CD14-positive monocyte (primary cell): ENCODE measurements at regions not wholly inside any gene's neighbourhood (a gene's known extent, or its start where the extent isn't known, plus 50 kb on each side); places are given as distances from the start of the nearest gene placed in this dataset.

Source experiments
- DNase-seq, 3 donors: peaks; one replicate each; pipeline ENCODE4 v3.0.0-alpha.2; 2011 to 2022
- H2AFZ ChIP-seq: 2 replicates; pipeline ENCODE4 v1.6.0; 2012; ENCODE audit warnings: mild to moderate bottlenecking, low read depth, low read length, inconsistent platforms; ENCODE audit not compliant: insufficient read depth, poor library complexity, severe bottlenecking
- H3K27ac ChIP-seq, 2 donors: 1 replicate in 1 of 2; 2 replicates in 1 of 2; pipeline ENCODE4 v1.5.1; 2012 to 2013; ENCODE audit warnings: low read length in 2 of 2, control low read depth in 1 of 2, inconsistent platforms in 1 of 2, low read depth in 1 of 2, mild to moderate bottlenecking in 1 of 2
- H3K27me3 ChIP-seq, 2 donors: one replicate each; pipeline versions ENCODE4 v1.6.0 to v1.6.1; 2011 to 2013; ENCODE audit warnings: low read length in 2 of 2; ENCODE audit not compliant: control insufficient read depth in 2 of 2, insufficient read depth in 2 of 2
- H3K36me3 ChIP-seq, 2 donors: replicated peaks in 1 of 2; 1 replicate in 1 of 2; 2 replicates in 1 of 2; pipeline versions ENCODE4 v1.5.1 to v1.6.1; 2012 to 2013; ENCODE audit warnings: low read length in 2 of 2, control low read depth in 1 of 2, inconsistent platforms in 1 of 2, mild to moderate bottlenecking in 1 of 2; ENCODE audit not compliant: insufficient read depth in 2 of 2, control insufficient read depth in 1 of 2
- H3K4me1 ChIP-seq, 2 donors: 1 replicate in 1 of 2; 2 replicates in 1 of 2; pipeline versions ENCODE4 v1.5.1 to v1.6.1; 2012 to 2013; ENCODE audit warnings: low read length in 2 of 2, control low read depth in 1 of 2, inconsistent platforms in 1 of 2, mild to moderate bottlenecking in 1 of 2, moderate library complexity in 1 of 2; ENCODE audit not compliant: insufficient read depth in 2 of 2, control insufficient read depth in 1 of 2
- H3K4me2 ChIP-seq: replicated peaks from 2 replicates; pipeline ENCODE3; 2012; ENCODE audit warnings: low read length, moderate library complexity, mild to moderate bottlenecking; ENCODE audit not compliant: poor library complexity, severe bottlenecking; ENCODE audit errors: extremely low read depth
- H3K4me3 ChIP-seq, 3 experiments: fragments of 200-600 bp in 1 of 3; sonication (generic) in 1 of 3; replicated peaks in 1 of 3; 1 replicate in 2 of 3; 2 replicates in 1 of 3; pipeline ENCODE4 v1.5.1; 2011 to 2013; ENCODE audit warnings: low read length in 3 of 3, mild to moderate bottlenecking in 3 of 3, control low read depth in 2 of 3, low read depth in 2 of 3, inconsistent platforms in 1 of 3, moderate library complexity in 1 of 3
- H3K79me2 ChIP-seq: 2 replicates; pipeline ENCODE4 v1.6.0; 2012; ENCODE audit warnings: mild to moderate bottlenecking, control low read depth, inconsistent platforms, low read length, moderate library complexity; ENCODE audit not compliant: insufficient read depth
- H3K9ac ChIP-seq: 2 replicates; pipeline ENCODE4 v1.6.0; 2017; ENCODE audit warnings: low read length, mild to moderate bottlenecking; ENCODE audit not compliant: insufficient read depth, poor library complexity, severe bottlenecking
- H3K9me3 ChIP-seq, 2 donors: replicated peaks in 1 of 2; 1 replicate in 1 of 2; 2 replicates in 1 of 2; pipeline versions ENCODE4 v1.5.1 to v1.6.1; 2012 to 2013; ENCODE audit warnings: low read length in 2 of 2, control low read depth in 1 of 2; ENCODE audit not compliant: control insufficient read depth in 1 of 2, insufficient read depth in 1 of 2
- H4K20me1 ChIP-seq: 2 replicates; pipeline ENCODE4 v1.6.0; 2012; ENCODE audit warnings: mild to moderate bottlenecking, low read length, control low read depth, moderate library complexity; ENCODE audit not compliant: insufficient read depth
- H3K27ac Mint-ChIP-seq, 7 donors: one replicate each; pipeline ENCODE4 v1.8.0; 2020; ENCODE audit warnings: mild to moderate bottlenecking in 7 of 7, mixed read lengths in 7 of 7, moderate library complexity in 6 of 7, inconsistent platforms in 2 of 7
- H3K27me3 Mint-ChIP-seq, 3 donors: one replicate each; pipeline ENCODE4 v1.8.0; 2021 to 2022; ENCODE audit warnings: low read depth in 3 of 3, mild to moderate bottlenecking in 3 of 3, mixed read lengths in 3 of 3, moderate library complexity in 3 of 3, inconsistent platforms in 1 of 3
- H3K36me3 Mint-ChIP-seq, 2 donors: one replicate each; pipeline ENCODE4 v1.8.0; 2020; ENCODE audit warnings: mixed read lengths in 2 of 2, inconsistent platforms in 1 of 2, mild to moderate bottlenecking in 1 of 2
- H3K4me1 Mint-ChIP-seq: one replicate; pipeline ENCODE4 v1.8.0; 2020; ENCODE audit warnings: mild to moderate bottlenecking, mixed read lengths
- H3K4me3 Mint-ChIP-seq, 2 donors: one replicate each; pipeline ENCODE4 v1.8.0; 2020; ENCODE audit warnings: mild to moderate bottlenecking in 2 of 2, mixed read lengths in 2 of 2, moderate library complexity in 1 of 2
- H3K9me3 Mint-ChIP-seq, 7 donors: one replicate each; pipeline ENCODE4 v1.8.0; 2020 to 2022; ENCODE audit warnings: mixed read lengths in 7 of 7, mild to moderate bottlenecking in 6 of 7, moderate library complexity in 6 of 7, inconsistent platforms in 2 of 7
- WGBS: methylation state at CpG from one replicate; pipeline ENCODE4 v1.1.5; 2013; ENCODE audit warnings: missing lambda C conversion rate; ENCODE audit not compliant: insufficient coverage; 5-methylcytosine and 5-hydroxymethylcytosine counted together
- intact Hi-C, 2 donors: fragments of 100-400 bp; cut with micrococcal nuclease; formaldehyde crosslinking; loops; one replicate each; pipeline versions ENCODE4 v1.15.0 to v1.15.1; 2023
- TF ChIP-seq, protein P1 (sequence below): fragments of 200-600 bp; IDR thresholded peaks from one replicate; pipeline ENCODE4 v1.8.0; 2022; ENCODE audit warnings: antibody characterized with exemption, mild to moderate bottlenecking

DNA sequence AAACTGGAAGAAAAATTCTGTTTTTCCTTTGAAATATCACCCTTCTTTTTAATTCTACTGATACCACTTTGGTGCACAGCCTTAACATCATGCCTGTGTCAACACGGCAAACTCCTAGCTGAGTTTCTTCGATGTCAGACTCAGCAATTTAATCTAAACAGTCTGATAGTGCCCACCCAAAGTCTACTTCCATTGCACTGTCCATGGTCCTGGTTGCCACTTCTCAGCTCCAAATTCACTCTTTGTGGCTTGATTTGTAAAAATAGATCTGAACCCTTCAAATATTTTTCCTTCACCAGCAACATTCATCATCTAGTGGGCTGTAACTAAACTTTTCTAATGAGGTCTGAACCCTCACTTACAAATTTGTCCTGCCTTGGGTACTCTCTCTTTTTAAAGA, 107.8 kb downstream of the NUDT12 start:
- Mint-ChIP-seq H3K4me3 (no peak overlapping the region), H3K27me3 (no peaks in the 10 kb centered on the region), H3K27ac (no peak overlapping the region), H3K4me1 (peaks cover 9% of the 10 kb centered on the region), H3K9me3 (peaks cover 0 to 3% (median 0%) of the 10 kb centered on the region in 7 donors), H3K36me3 (no peaks in the 10 kb centered on the region)
- Histone ChIP-seq H3K36me3 (no peaks in the 10 kb centered on the region), H3K4me3 (no peak overlapping the region), H3K4me2 (no peak overlapping the region), H4K20me1 (no peaks in the 10 kb centered on the region), H3K9me3 (no peaks in the 10 kb centered on the region), H3K79me2 (no peaks in the 10 kb centered on the region), H3K27ac (no peak overlapping the region), H3K4me1 (peaks cover 0 to 3% of the 10 kb centered on the region in 2 donors), H3K9ac (no peak overlapping the region), H3K27me3 (no peaks in the 10 kb centered on the region), H2AFZ (no peak overlapping the region)
- intact Hi-C loops: no loop called here
- WGBS: 94% methylated on average over 2 of the region's 2 CpGs
- DNase-seq: no peak
- TF ChIP-seq, protein P1, sequence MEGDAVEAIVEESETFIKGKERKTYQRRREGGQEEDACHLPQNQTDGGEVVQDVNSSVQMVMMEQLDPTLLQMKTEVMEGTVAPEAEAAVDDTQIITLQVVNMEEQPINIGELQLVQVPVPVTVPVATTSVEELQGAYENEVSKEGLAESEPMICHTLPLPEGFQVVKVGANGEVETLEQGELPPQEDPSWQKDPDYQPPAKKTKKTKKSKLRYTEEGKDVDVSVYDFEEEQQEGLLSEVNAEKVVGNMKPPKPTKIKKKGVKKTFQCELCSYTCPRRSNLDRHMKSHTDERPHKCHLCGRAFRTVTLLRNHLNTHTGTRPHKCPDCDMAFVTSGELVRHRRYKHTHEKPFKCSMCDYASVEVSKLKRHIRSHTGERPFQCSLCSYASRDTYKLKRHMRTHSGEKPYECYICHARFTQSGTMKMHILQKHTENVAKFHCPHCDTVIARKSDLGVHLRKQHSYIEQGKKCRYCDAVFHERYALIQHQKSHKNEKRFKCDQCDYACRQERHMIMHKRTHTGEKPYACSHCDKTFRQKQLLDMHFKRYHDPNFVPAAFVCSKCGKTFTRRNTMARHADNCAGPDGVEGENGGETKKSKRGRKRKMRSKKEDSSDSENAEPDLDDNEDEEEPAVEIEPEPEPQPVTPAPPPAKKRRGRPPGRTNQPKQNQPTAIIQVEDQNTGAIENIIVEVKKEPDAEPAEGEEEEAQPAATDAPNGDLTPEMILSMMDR: no peak

GRCh38 chr5:103452666-103453065, 109.9 kb downstream of the NUDT12 start:
- H3K27ac Mint-ChIP-seq: no peak overlapping the region
- 0% methylated on average over 1 of the region's 1 CpG for WGBS

More at GRCh38 chr5:103452666-103453065, 109.9 kb downstream of the NUDT12 start:
- Mint-ChIP-seq H3K9me3 (peaks cover 0 to 3% (median 0%) of the 10 kb centered on the region in 7 donors), H3K4me1 (no peaks in the 10 kb centered on the region), H3K4me3 (no peak overlapping the region), H3K36me3 (no peaks in the 10 kb centered on the region), H3K27me3 (no peaks in the 10 kb centered on the region)
- intact Hi-C loops: no loop called here
- H3K4me3 ChIP-seq: no peak overlapping the region
- no peaks in the 10 kb centered on the region for H3K27me3 ChIP-seq
- no peaks in the 10 kb centered on the region for H3K36me3 ChIP-seq
- no peaks in the 10 kb centered on the region for H3K79me2 ChIP-seq
- H3K9ac ChIP-seq: no peak overlapping the region
- H2AFZ ChIP-seq: no peak overlapping the region
- no peak overlapping the region for H3K4me2 ChIP-seq
- no peaks in the 10 kb centered on the region for H3K9me3 ChIP-seq
- no peaks in the 10 kb centered on the region for H4K20me1 ChIP-seq
- DNase-seq: no peak
- no peak overlapping the region for H3K27ac ChIP-seq
- TF ChIP-seq, protein P1: no peak
- H3K4me1 ChIP-seq: no peaks in the 10 kb centered on the region
